HPDE6-E6E7 (cell line): ENCODE measurements at regions not wholly inside any gene's neighbourhood (a gene's known extent, or its start where the extent isn't known, plus 50 kb on each side); places are given as distances from the start of the nearest gene placed in this dataset.
"Not testable (repeated sequence)": the region's sequence is repeated elsewhere in the genome, so short reads cannot be mapped to it uniquely, and the experiment has no call there.

Experiments used
- DNase-seq: peaks from one replicate; pipeline ENCODE4 v3.0.0; 2011; ENCODE audit warnings: missing footprints; ENCODE audit errors: extremely low spot score

GRCh38 chr12:85574291-85574690, 261.9 kb downstream of the RASSF9 start:
- no peak for DNase-seq

GRCh38 chr12:85575120-85576096, 260.8 kb downstream of the RASSF9 start:
- DNase-seq, result peak; percentile 49

- no peak for DNase-seq
Observed at GRCh38 chr12:85580562-85581168, 255.5 kb downstream of the RASSF9 start.

- no peak for DNase-seq
Observed at GRCh38 chr12:85587158-85587557, 249.1 kb downstream of the RASSF9 start.

- DNase-seq, result no peak
Observed at GRCh38 chr12:85588221-85588620, 248.0 kb downstream of the RASSF9 start.

- DNase-seq, result no peak
Observed at GRCh38 chr12:85600841-85601240, 235.4 kb downstream of the RASSF9 start.

- DNase-seq, result no peak
Observed at GRCh38 chr12:85603556-85603955, 232.7 kb downstream of the RASSF9 start.

- DNase-seq, result no peak
Observed at GRCh38 chr12:85606455-85606854, 229.8 kb downstream of the RASSF9 start.

- no peak for DNase-seq
Observed at GRCh38 chr12:85609778-85610177, 226.4 kb downstream of the RASSF9 start.

- no peak for DNase-seq
Observed at GRCh38 chr12:85610194-85610593, 226.0 kb downstream of the RASSF9 start.

- DNase-seq, result no peak
Observed at GRCh38 chr12:85616201-85616600, 220.0 kb downstream of the RASSF9 start.

- DNase-seq, result no peak
Observed at GRCh38 chr12:85617307-85618091, 218.7 kb downstream of the RASSF9 start.

- peak; percentile 2 for DNase-seq
Observed at GRCh38 chr12:85621041-85621440, 215.2 kb downstream of the RASSF9 start.

GRCh38 chr12:85623763-85624162, 212.4 kb downstream of the RASSF9 start:
- DNase-seq, result no peak

GRCh38 chr12:85625467-85625866, 210.7 kb downstream of the RASSF9 start:
- DNase-seq, result no peak

- DNase-seq, result peak; percentile 64
Observed at GRCh38 chr12:85626001-85626783, 210.0 kb downstream of the RASSF9 start.

GRCh38 chr12:85626784-85627171, 209.4 kb downstream of the RASSF9 start:
- no peak for DNase-seq

- DNase-seq, result peak; percentile 8
Observed at GRCh38 chr12:85627584-85627983, 208.6 kb downstream of the RASSF9 start.

GRCh38 chr12:85628562-85628961, 207.6 kb downstream of the RASSF9 start:
- not testable (repeated sequence) for DNase-seq

- DNase-seq, result no peak
Observed at GRCh38 chr12:85630851-85631250, 205.4 kb downstream of the RASSF9 start.

- no peak for DNase-seq
Observed at GRCh38 chr12:85632390-85632789, 203.8 kb downstream of the RASSF9 start.
